HepG2 (cell line): ENCODE measurements at regions not wholly inside any gene's neighbourhood (a gene's known extent, or its start where the extent isn't known, plus 50 kb on each side); places are given as distances from the start of the nearest gene placed in this dataset.

ENCODE experiments used
- ARID5B ChIP-seq: IDR thresholded peaks from 2 replicates; pipeline ENCODE4 v1.4.0; 2020; ENCODE audit warnings: mild to moderate bottlenecking, missing genetic modification reagents
- BRCA1 ChIP-seq: sonication (generic); formaldehyde crosslinking; IDR thresholded peaks from 2 replicates; pipeline ENCODE4 v1.4.0; 2020; ENCODE audit warnings: missing genetic modification reagents
- FOXP4 ChIP-seq: sonication (generic); formaldehyde crosslinking; IDR thresholded peaks from 2 replicates; pipeline ENCODE4 v1.4.0; 2020; ENCODE audit warnings: missing genetic modification reagents
- HES4 ChIP-seq: sonication (generic); formaldehyde crosslinking; IDR thresholded peaks from 2 replicates; pipeline ENCODE4 v1.9.0; 2021; ENCODE audit warnings: mild to moderate bottlenecking, missing genetic modification reagents, borderline replicate concordance
- HNRNPK ChIP-seq: fragments of 200-400 bp; formaldehyde crosslinking; IDR thresholded peaks from 2 replicates; pipeline ENCODE4 v1.6.1; 2018; ENCODE audit warnings: low read length, low read depth, moderate library complexity, mild to moderate bottlenecking; ENCODE audit not compliant: poor library complexity, severe bottlenecking
- KDM2A ChIP-seq: sonication (generic); formaldehyde crosslinking; IDR thresholded peaks from 2 replicates; pipeline ENCODE4 v1.4.0; 2020; ENCODE audit warnings: low read depth, missing genetic modification reagents, borderline replicate concordance
- KLF15 ChIP-seq: sonication (generic); formaldehyde crosslinking; IDR thresholded peaks from 2 replicates; pipeline ENCODE4 v1.8.1; 2023; ENCODE audit warnings: borderline replicate concordance, mild to moderate bottlenecking, inconsistent platforms, missing genetic modification reagents, mixed read lengths
- SMAD9 ChIP-seq: sonication (generic); formaldehyde crosslinking; IDR thresholded peaks from 2 replicates; pipeline ENCODE4 v1.5.1; 2020; ENCODE audit warnings: mild to moderate bottlenecking, missing genetic modification reagents
- SMYD3 ChIP-seq: sonication (generic); formaldehyde crosslinking; IDR thresholded peaks from 2 replicates; pipeline ENCODE4 v1.8.1; 2023; ENCODE audit warnings: mild to moderate bottlenecking, missing genetic modification reagents
- SP1 ChIP-seq, 2 experiments: fragments of 450-650 bp in 1 of 2; sonication (generic) in 1 of 2; formaldehyde crosslinking in 1 of 2; IDR thresholded peaks; 2 replicates each; pipeline versions ENCODE4 v1.4.0 to v1.6.1; 2016 to 2020; ENCODE audit warnings: missing genetic modification reagents in 1 of 2
- TFDP2 ChIP-seq: sonication (generic); formaldehyde crosslinking; IDR thresholded peaks from 2 replicates; pipeline ENCODE4 v1.4.0; 2020; ENCODE audit warnings: missing genetic modification reagents
- THAP8 ChIP-seq: sonication (generic); formaldehyde crosslinking; IDR thresholded peaks from 2 replicates; pipeline ENCODE4 v1.5.1; 2020; ENCODE audit warnings: missing genetic modification reagents, mild to moderate bottlenecking, borderline replicate concordance
- ZBTB2 ChIP-seq: sonication (generic); formaldehyde crosslinking; IDR thresholded peaks from 2 replicates; pipeline ENCODE4 v1.8.0; 2022; ENCODE audit warnings: low read depth, missing genetic modification reagents
- ZBTB7B ChIP-seq: sonication (generic); formaldehyde crosslinking; IDR thresholded peaks from 2 replicates; pipeline ENCODE4 v1.4.0; 2020; ENCODE audit warnings: missing genetic modification reagents
- ZFP82 ChIP-seq: sonication (generic); formaldehyde crosslinking; IDR thresholded peaks from 2 replicates; pipeline ENCODE4 v1.5.1; 2020; ENCODE audit warnings: mild to moderate bottlenecking, missing genetic modification reagents, borderline replicate concordance
- ZNF24 ChIP-seq: fragments of 450-650 bp; IDR thresholded peaks from 2 replicates; pipeline ENCODE4 v1.6.1; 2017; ENCODE audit warnings: antibody characterized with exemption, mild to moderate bottlenecking
- ZNF333 ChIP-seq: sonication (generic); formaldehyde crosslinking; IDR thresholded peaks from 2 replicates; pipeline ENCODE4 v1.4.0; 2020; ENCODE audit warnings: mild to moderate bottlenecking, missing genetic modification reagents, borderline replicate concordance
- ZNF33A ChIP-seq: sonication (generic); formaldehyde crosslinking; IDR thresholded peaks from 2 replicates; pipeline ENCODE4 v1.5.1; 2020; ENCODE audit warnings: missing genetic modification reagents, mild to moderate bottlenecking, moderate library complexity, borderline replicate concordance
- ZNF484 ChIP-seq: sonication (generic); formaldehyde crosslinking; IDR thresholded peaks from 2 replicates; pipeline ENCODE4 v1.5.1; 2020; ENCODE audit warnings: mild to moderate bottlenecking, low read depth, missing genetic modification reagents, borderline replicate concordance

- no peak for TF ChIP-seq SP1 (IDR thresholded peaks at IDR 0.05)
- no peak for TF ChIP-seq SP1 (CRISPR knock-in tag; IDR thresholded peaks at IDR 0.05)
- peak; percentile 71 for TF ChIP-seq ARID5B (CRISPR knock-in tag)
- TF ChIP-seq BRCA1 (CRISPR knock-in tag) = no peak
- no peak for TF ChIP-seq ZNF24
- TF ChIP-seq SMYD3 (CRISPR knock-in tag) = no peak
- no peak for TF ChIP-seq ZNF484 (CRISPR knock-in tag)
- TF ChIP-seq HNRNPK = no peak
- TF ChIP-seq ZBTB2 (CRISPR knock-in tag) = no peak
- no peak for TF ChIP-seq TFDP2 (CRISPR knock-in tag)
- TF ChIP-seq KDM2A (CRISPR knock-in tag) = no peak
- peak; percentile 62 for TF ChIP-seq FOXP4 (CRISPR knock-in tag)
- TF ChIP-seq ZFP82 (CRISPR knock-in tag) = no peak
- no peak for TF ChIP-seq KLF15 (CRISPR knock-in tag)
- TF ChIP-seq ZBTB7B (CRISPR knock-in tag) = peak; percentile 98
- no peak for TF ChIP-seq HES4 (CRISPR knock-in tag)
- no peak for TF ChIP-seq THAP8
- TF ChIP-seq ZNF33A = no peak
- TF ChIP-seq ZNF333 (CRISPR knock-in tag) = no peak
- TF ChIP-seq SMAD9 (CRISPR knock-in tag) = no peak
These were observed 167.1 kb downstream of the FGF9 start (continued) for GRCh38 chr13:21837841-21838551.
